Activated CD8-positive, alpha-beta T cell treated with anti-CD3 and anti-CD28 coated beads for 36 hours (primary cell): ENCODE measurements at regions not wholly inside any gene's neighbourhood (a gene's known extent, or its start where the extent isn't known, plus 50 kb on each side); places are given as distances from the start of the nearest gene placed in this dataset.

Experiments used
- ATAC-seq: fragments of 200-7000 bp; cut with Tn5 transposase; one replicate; pipeline ENCODE4 v1.10.0; 2021; ENCODE audit warnings: mild to moderate bottlenecking, moderate library complexity
- CTCF ChIA-PET: fragments of 350-600 bp; sonication (Branson Sonifier 250); formaldehyde crosslinking; loops from one replicate; lab custom pipeline; 2021; ENCODE audit warnings: antibody characterized with exemption; lab: Charles Lee
- POLR2A ChIA-PET: fragments of 350-600 bp; sonication (Branson Sonifier 250); formaldehyde crosslinking; loops from one replicate; lab custom pipeline; 2021; ENCODE audit warnings: antibody characterized with exemption; lab: Charles Lee
- DNase-seq: peaks from one replicate; pipeline ENCODE4 v3.0.0-alpha.2; 2020
- H3K27ac Mint-ChIP-seq: one replicate; pipeline ENCODE4 v1.8.0; 2021; ENCODE audit warnings: mild to moderate bottlenecking, mixed read lengths
- H3K27me3 Mint-ChIP-seq: one replicate; pipeline ENCODE4 v1.8.0; 2021; ENCODE audit warnings: mixed read lengths
- H3K36me3 Mint-ChIP-seq: one replicate; pipeline ENCODE4 v1.8.0; 2021; ENCODE audit warnings: low read depth, mixed read lengths
- H3K4me1 Mint-ChIP-seq: one replicate; pipeline ENCODE4 v1.8.0; 2021; ENCODE audit warnings: low read depth, mixed read lengths
- H3K4me3 Mint-ChIP-seq: one replicate; pipeline ENCODE4 v1.8.0; 2021; ENCODE audit warnings: mild to moderate bottlenecking, moderate library complexity, mixed read lengths
- H3K9me3 Mint-ChIP-seq: one replicate; pipeline ENCODE4 v1.8.0; 2021; ENCODE audit warnings: mixed read lengths
- intact Hi-C: fragments of 100-400 bp; cut with micrococcal nuclease; formaldehyde crosslinking; loops from one replicate; pipeline ENCODE4 v1.10.0; 2022
- TF ChIP-seq, protein P1 (sequence below): fragments of 200-600 bp; IDR thresholded peaks from one replicate; pipeline ENCODE4 v1.8.0; 2022; ENCODE audit warnings: antibody characterized with exemption, mild to moderate bottlenecking

DNA sequence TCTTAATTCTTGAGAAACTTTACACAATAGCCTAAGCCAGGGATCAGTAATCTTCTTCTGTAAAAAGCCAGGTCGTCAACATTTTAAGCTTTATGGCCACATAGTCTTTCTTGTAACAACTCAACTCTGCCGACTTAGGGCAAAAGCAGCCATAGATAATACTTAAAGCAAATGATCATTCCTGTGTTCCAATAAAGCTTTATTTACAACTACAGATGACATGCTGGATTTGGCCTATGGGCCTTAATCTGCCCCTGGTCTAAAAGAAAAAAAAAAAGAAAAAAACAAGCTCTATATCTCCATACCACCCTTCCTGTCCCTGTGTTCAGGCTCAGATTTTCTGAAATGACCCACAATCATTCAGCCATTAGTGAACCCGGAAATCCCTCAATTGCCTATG is 220.3 kb downstream of the ENC1 start:
- ATAC-seq, result no peak
- Mint-ChIP-seq H3K27ac (no peak overlapping the region), H3K9me3 (no peaks in the 10 kb centered on the region), H3K27me3 (peaks cover 8% of the 10 kb centered on the region), H3K4me1 (no peaks in the 10 kb centered on the region), H3K36me3 (no peaks in the 10 kb centered on the region), H3K4me3 (no peak overlapping the region)
- CTCF ChIA-PET, result no interaction called here
- TF ChIP-seq, protein P1, sequence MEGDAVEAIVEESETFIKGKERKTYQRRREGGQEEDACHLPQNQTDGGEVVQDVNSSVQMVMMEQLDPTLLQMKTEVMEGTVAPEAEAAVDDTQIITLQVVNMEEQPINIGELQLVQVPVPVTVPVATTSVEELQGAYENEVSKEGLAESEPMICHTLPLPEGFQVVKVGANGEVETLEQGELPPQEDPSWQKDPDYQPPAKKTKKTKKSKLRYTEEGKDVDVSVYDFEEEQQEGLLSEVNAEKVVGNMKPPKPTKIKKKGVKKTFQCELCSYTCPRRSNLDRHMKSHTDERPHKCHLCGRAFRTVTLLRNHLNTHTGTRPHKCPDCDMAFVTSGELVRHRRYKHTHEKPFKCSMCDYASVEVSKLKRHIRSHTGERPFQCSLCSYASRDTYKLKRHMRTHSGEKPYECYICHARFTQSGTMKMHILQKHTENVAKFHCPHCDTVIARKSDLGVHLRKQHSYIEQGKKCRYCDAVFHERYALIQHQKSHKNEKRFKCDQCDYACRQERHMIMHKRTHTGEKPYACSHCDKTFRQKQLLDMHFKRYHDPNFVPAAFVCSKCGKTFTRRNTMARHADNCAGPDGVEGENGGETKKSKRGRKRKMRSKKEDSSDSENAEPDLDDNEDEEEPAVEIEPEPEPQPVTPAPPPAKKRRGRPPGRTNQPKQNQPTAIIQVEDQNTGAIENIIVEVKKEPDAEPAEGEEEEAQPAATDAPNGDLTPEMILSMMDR, result no peak
- intact Hi-C loops, result no loop called here
- POLR2A ChIA-PET, result no interaction called here
- DNase-seq, result no peak

DNA sequence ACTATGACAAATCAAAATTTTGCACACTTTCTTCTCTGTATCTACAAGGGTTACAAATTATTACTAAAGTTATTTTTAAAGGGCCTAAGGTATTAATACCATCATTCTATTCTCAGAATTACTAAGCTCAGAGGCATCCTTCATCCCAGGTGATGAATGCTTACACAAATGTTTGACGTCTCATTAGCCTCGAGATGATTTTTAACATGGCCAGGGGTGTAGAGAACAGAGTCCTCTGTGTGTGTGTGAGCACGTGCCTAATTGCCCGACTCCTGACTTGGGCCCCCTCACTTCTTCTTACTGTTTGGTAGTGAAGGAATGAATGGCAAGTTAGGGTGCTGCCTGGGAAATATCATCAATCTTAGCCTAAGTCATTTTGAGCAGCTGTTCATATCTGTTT is 221.1 kb downstream of the ENC1 start:
- Mint-ChIP-seq H3K27me3 (peaks cover 8% of the 10 kb centered on the region), H3K4me3 (no peak overlapping the region), H3K27ac (no peak overlapping the region), H3K9me3 (no peaks in the 10 kb centered on the region), H3K4me1 (no peaks in the 10 kb centered on the region), H3K36me3 (no peaks in the 10 kb centered on the region)
- TF ChIP-seq, protein P1, result no peak
- ChIA-PET POLR2A (interaction anchor here (0.6 kb wide), 1 partner anchor 141 kb away, joined by 3 read pairs; no protein-coding TSS in a partner anchor), CTCF (no interaction called here)
- no peak for ATAC-seq
- intact Hi-C loops, result no loop called here
- DNase-seq, result no peak

- Mint-ChIP-seq H3K27me3 (peaks cover 8% of the 10 kb centered on the region), H3K9me3 (no peaks in the 10 kb centered on the region), H3K27ac (no peak overlapping the region), H3K36me3 (no peaks in the 10 kb centered on the region), H3K4me3 (no peak overlapping the region), H3K4me1 (no peaks in the 10 kb centered on the region)
- DNase-seq (no peak), ATAC-seq (no peak)
- ChIA-PET POLR2A (interaction anchor here (0.7 kb wide), 1 partner anchor 196 kb away, joined by 3 read pairs; no protein-coding TSS in a partner anchor), CTCF (interaction anchor here (1.1 kb wide), 1 partner anchor 230 kb away, joined by 3 read pairs; no protein-coding TSS in a partner anchor)
- TF ChIP-seq, protein P1, result no peak
- intact Hi-C loops, result no loop called here
Measured at GRCh38 chr5:74418709-74419108, 221.8 kb downstream of the ENC1 start.

- H3K36me3 Mint-ChIP-seq, result no peaks in the 10 kb centered on the region
- no peak for ATAC-seq
- ChIA-PET CTCF (interaction anchor here (1.1 kb wide), 1 partner anchor 231 kb away, joined by 3 read pairs; no protein-coding TSS in a partner anchor), POLR2A (interaction anchor here (0.7 kb wide), 1 partner anchor 196 kb away, joined by 3 read pairs; no protein-coding TSS in a partner anchor)
- H3K9me3 Mint-ChIP-seq, result no peaks in the 10 kb centered on the region
- TF ChIP-seq, protein P1, result no peak
- no peaks in the 10 kb centered on the region for H3K4me1 Mint-ChIP-seq
- DNase-seq, result no peak
- H3K27ac Mint-ChIP-seq, result no peak overlapping the region
- H3K27me3 Mint-ChIP-seq, result peaks cover 8% of the 10 kb centered on the region
- intact Hi-C loops, result no loop called here
- H3K4me3 Mint-ChIP-seq, result no peak overlapping the region
Measured at GRCh38 chr5:74418261-74418660, 222.3 kb downstream of the ENC1 start.

DNA sequence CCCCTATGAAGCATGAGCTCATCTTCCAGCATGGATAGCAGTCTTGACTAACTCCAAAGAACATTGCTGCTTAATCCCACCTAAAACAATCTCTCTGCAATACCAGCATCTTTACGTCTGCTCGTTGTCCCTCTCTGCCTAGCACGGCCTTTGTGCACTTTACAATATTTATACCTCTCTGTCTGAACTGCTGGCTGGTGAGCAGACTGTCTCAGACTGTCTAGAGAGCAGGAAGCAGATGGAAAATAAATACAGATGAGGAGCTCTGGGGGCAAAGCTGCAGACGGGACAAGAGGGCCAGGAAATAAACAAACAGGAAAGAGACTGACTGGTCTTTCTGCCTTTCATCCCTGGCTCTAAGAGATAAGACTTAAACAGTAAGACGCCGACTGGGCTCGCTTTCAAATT is 224.8 kb downstream of the ENC1 start:
- intact Hi-C loops, result no loop called here
- H3K9me3 Mint-ChIP-seq, result no peaks in the 10 kb centered on the region
- H3K4me3 Mint-ChIP-seq, result no peak overlapping the region
- POLR2A ChIA-PET, result no interaction called here
- H3K27ac Mint-ChIP-seq, result no peak overlapping the region
- no peaks in the 10 kb centered on the region for H3K4me1 Mint-ChIP-seq
- CTCF ChIA-PET, result no interaction called here
- DNase-seq (no peak), ATAC-seq (no peak)
- TF ChIP-seq, protein P1, result no peak
- H3K36me3 Mint-ChIP-seq, result no peaks in the 10 kb centered on the region
- peaks cover 8% of the 10 kb centered on the region for H3K27me3 Mint-ChIP-seq
